Stimulated activated CD8-positive, alpha-beta memory T cell treated with anti-CD3 and anti-CD28 coated beads, Interleukin-2, amount 100 ng/mL, for 48 hours (primary cell): ENCODE measurements at regions not wholly inside any gene's neighbourhood (a gene's known extent, or its start where the extent isn't known, plus 50 kb on each side); places are given as distances from the start of the nearest gene placed in this dataset.
"Not testable (repeated sequence)": the region's sequence is repeated elsewhere in the genome, so short reads cannot be mapped to it uniquely, and the experiment has no call there.

Source experiments
- DNase-seq, 2 donors: peaks; one replicate each; pipeline ENCODE4 v3.0.0-alpha.2; 2020; ENCODE audit warnings: low read depth in 2 of 2

DNA sequence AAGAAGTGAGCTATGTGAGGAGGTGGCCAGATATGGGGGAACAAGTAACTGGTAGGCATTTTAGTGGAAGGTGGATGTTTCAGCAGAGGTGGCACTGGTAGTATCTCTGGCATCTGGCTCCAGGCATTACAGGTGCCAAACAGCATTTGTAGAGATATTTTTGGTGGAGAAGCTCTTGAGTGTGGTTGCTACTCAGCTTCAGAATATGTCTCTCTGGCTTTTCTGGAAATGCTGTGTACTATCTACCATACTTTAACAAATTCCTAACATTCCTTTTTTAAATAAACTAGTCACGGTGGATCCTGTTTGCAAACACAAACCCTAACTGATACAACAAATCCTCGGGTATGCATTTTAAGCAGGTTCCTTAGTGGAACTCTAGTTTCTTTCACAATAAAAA is 128.0 kb downstream of the BARX2 start:
- no peak for DNase-seq

- no peak for DNase-seq
Observed at GRCh38 chr11:129505266-129505665, 129.6 kb downstream of the BARX2 start.

- no peak for DNase-seq
Observed at GRCh38 chr11:129508163-129508562, 132.5 kb downstream of the BARX2 start.

DNA sequence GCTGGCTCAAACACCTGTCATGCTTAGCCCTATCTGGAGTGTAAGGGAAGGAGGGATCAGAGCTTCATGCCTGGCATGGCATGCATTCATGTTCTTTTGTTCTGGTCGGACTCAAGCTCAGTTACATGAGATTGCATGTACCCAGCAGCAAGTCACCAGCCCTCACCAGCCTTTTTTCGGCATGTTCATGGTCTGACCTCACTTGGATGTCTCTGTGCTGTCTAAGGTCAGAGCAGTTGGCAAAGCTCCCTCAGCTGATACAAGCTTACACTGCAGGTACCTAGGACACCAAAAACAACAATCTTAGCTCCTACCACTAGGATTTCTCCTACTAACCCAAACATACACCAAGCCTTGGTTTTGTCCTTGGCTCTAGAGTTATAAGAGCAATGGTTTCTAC is 152.6 kb downstream of the BARX2 start:
- DNase-seq: no peak

DNA sequence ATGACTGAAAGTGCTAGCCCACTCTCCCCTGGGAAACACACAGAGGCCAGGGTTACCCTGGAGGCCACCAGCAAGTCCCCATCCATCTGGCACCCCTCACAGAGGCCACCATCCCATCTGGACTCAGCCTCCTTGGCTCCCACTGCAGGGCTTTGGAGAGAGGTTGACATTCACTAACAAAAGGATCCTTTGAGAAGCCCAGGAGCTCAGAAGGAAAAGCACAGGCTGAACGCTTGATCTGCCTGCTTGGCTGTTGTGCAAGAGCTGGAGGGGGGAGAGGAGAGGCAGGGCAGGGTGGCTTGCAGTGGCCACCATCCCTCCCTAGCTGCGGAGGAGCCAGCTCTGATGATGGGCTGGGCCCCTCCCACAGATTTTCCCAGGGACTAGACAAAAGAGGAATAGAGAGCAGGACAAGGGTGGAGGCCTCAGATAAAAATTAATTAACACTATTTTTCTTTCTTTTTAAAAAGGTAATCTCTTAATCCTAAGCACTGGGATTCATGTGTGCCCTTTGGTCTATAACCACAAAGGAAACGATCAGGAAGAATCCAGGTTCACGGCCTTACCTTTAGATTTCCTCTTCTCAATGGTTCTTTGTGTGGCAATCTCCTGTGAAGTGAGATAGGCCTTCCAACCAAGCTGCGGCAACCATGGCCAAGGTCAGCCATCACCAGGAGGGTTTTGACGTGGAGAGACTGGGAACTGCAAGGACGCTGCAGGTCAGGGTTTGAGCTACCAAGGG is 154.7 kb downstream of the BARX2 start:
- no peak for DNase-seq

DNA sequence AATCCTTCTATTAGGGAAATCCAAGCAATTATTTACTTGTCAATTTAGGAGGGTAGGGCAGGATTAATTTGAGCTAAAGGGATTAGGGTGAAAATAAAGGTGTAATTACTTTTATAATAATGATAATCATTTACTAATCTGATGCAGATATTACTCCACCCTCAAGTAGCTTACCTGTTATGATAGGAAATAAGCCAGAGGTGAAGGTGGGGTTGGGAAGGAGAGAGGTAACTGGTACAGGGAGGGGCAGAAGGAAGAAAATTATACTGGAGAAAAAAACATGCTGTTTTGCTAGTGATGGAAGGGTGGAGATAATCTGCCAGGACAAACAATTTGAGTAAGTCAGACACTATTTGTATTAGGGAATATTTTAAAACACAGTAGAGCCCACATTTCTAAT is 157.7 kb downstream of the BARX2 start:
- no peak for DNase-seq

DNA sequence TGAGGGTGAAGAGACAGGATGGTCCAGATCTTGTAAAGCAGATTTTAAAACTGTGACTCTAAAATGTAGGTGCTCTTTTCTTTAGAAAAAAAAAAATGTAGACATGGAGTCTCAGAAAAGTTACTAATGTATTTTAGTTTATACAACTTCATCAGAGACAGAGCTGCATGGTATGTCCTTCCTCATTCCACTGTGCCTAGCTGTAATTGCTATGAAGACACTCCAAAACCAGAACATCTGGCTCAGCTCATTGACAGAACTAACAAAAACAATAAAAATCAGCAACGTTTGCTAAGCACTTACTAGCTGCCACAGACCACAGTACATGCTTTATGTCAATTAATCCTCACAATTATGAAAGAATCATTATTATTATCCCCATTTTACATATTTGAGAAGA is 160.7 kb downstream of the BARX2 start:
- no peak for DNase-seq

GRCh38 chr11:129538323-129538722 is 162.7 kb downstream of the BARX2 start:
- DNase-seq: no peak

- DNase-seq: no peak
Observed at GRCh38 chr11:129543515-129544290, 168.1 kb downstream of the BARX2 start.

DNA sequence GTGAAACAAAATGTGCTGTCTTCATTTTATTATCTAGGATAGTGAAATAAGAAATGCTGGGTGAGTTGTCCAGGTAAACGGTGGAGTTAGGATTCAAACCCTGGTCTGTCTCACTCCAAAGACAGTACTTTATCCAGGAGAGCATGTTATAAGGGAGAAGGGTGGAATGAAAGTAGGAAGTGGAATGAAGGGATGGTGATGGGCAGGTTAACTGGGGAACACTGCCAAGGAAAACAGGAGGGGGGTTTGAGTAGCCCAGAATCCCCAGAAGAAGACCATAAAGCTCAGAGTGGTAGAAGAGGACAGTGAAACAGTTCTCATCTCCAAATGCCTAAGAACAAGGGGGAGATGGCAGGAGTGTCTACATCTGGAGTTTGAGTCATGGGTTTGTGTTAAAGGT is 169.0 kb downstream of the BARX2 start:
- DNase-seq: no peak

- DNase-seq: no peak
Observed at GRCh38 chr11:129546266-129546665, 170.6 kb downstream of the BARX2 start.

GRCh38 chr11:129557421-129557820 is 181.8 kb downstream of the BARX2 start:
- no peak for DNase-seq

DNA sequence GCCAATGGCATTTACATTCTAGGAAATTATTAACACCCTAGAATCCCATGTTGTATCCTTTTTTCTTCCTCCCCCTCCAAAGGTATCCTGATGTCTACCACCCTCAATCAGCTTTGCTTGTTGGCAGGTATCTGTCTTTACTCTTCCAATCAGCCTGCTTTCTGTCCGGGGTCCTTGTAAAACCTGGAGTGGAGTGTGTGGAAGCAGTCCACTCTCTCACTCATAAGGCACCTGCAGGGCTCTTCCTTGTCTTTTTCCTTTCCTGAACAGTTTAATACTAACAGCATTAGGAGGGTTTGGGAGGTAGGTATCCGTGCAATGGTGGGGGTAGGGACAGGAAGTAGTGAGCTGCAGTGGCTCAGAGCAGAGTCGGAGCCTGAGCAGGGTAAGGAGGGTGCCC is 193.4 kb downstream of the BARX2 start:
- no peak for DNase-seq

DNA sequence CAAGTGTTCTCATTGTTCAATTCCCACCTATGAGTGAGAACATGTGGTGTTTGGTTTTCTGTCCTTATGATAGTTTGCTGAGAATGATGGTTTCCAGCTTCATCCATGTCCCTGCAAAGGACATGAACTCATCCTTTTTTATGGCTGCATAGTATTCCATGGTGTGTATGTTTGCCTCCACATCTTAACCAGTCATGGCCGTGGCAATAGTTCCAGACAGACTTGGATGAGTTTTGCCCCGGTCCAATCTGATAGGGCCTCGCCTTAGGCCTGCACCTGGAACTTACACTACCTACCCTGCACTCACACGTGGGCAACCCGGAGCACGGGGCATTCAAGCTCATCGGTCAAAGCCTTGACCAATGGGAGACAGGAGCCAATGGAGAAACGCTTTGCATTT is 197.0 kb downstream of the BARX2 start:
- DNase-seq: not testable (repeated sequence)

DNA sequence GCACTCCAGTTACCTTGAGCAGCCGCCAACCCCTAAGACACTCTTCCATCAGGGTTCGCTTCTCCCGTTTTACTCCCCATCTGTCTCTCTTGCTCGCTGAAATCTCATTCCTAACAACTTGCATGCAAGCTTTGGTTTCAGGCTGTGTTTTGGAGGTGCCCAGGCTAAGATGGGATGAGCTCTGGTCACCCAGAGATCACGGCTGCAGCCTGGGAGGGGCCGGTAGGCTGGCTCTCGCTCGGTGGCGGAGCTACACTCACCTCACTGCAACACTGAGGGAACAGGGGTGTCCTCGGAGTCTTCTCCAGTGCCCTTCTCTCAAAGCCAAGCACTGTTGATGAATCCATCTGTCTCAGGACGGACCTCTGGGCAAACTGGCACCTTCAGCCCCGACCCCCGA is 197.5 kb downstream of the BARX2 start:
- DNase-seq: no peak

DNA sequence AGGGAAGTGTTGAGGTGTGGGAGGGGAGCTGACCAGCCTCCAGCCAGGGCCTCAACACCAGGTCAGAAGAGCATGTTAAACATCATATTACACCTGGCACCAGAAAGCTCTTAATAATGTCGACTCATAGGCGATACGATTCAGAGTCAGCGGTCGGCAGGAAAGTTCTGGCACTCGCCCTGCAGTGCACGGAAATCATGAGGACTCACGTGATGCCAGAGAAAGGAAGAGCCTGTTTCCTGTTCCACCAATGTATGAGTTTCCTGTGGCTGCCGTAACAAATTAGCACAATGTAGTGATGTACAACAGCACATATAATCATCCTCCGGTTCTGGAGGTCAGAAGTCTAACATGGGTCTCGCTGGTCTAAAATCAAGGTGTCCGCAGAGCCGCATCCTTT is 198.8 kb downstream of the BARX2 start:
- DNase-seq: no peak

DNA sequence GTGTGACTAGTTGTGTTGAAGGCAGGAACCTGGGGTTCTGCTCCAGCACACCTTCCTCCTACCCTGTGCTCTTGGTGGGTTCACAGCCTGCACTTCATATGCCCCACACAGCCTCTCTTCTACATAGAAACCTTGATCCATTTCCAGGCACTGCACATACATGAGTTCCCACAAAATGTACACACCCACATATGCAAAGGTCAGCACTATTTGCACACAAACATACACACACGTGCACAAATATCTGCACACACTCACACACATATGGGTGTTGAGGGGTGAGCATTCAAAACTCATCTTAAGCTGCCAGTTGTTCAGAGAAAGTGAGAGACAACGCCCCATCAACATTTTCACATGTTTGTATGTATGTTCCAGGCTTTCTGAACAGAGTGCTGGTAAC is 201.0 kb downstream of the BARX2 start:
- DNase-seq: no peak

DNA sequence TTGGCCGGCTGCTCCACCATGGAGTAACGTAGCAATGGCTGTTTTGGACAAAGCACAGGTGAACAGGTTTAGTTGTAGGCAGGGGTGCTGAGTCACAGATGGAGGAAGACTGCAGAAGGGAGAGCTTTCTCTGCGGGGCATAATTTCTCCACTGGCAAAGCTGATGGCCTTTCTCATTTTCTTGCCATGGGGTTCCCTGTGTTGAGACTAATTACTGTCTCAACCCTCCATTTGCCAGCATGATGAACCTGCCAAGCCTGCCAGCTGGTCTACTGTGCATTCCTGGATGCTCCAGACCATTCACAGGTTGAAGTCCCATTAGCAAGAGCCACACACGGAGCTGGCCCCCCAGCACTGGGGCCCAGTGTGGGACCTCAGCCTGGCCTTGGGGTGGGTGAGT is 202.4 kb downstream of the BARX2 start:
- DNase-seq: no peak

- DNase-seq: no peak
Observed at GRCh38 chr11:129580278-129580677, 204.6 kb downstream of the BARX2 start.

GRCh38 chr11:129584316-129584715 is 208.7 kb downstream of the BARX2 start:
- DNase-seq: no peak

DNA sequence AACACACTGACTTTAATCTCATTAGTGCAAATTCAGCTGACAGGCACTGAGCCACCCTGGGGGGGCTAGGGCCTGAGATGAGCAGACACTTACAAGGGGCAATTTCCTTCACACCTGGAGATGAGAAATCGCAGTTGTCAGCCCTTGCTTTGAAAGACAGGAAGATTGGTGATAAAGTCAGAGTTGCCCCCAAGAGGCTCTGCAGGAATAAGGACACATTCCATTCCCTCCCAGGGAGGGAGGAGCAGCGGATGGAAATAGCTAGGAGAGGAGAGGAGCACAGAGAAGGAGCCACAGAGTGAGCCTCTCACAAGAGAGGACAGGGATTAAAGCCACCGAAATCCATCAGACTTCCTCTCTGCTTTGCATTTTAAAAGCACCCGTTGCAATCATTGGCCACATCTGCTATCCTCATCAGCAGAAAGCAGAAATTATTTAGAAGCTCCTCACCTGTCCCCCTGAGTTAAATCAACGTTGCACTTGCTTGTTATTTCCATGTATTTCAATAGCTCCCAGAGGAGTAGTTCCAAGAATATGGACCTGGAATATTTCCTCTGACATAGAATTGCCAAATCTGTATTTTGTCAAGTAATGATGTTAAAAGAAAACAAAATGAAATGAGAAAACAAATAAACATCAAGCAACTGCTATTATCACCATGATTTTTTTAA is 213.7 kb downstream of the BARX2 start:
- DNase-seq: no peak

DNA sequence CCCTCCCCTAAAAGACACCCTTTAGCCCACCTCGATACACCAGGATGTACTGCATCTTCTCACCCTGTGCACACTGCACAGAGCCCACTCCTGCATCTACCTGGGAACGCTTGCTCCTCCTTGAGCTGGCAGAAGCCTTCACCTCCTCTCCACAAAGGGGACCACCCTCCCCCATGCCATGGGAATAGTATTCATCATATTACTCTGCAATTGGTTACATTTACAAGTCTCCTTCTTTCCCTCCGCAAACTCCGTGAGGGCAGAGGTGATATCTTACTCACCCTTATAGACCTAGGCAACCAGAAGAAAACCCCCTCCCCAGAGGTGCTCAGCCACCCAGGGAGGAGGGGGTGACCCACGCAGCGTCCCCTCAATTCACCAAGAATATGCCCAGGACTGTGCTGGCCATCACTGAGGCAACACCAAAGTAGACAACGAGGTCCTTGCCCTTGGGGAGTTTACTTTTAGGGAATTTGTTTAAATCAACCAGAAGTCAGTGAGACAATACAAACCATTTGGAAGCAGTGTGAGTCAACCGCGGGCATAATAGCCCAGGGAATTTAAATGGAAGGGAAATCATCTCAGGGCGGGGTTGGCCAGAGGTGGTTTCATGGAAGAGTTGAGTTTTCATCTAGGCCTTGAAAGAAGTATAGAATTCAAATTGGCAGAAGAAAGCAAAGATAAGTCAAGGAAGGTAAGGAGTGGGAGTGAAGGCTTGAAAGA is 214.5 kb downstream of the BARX2 start:
- no peak for DNase-seq
